NCI-H128 (cell line): ENCODE measurements at regions not wholly inside any gene's neighbourhood (a gene's known extent, or its start where the extent isn't known, plus 50 kb on each side); places are given as distances from the start of the nearest gene placed in this dataset.

ENCODE experiments used
- DNase-seq: peaks from one replicate; lab custom pipeline; 2025; ENCODE audit not compliant: unreplicated experiment; lab: John Stamatoyannopoulos, UW

GRCh38 chr9:26325444-26325829 lies 567.2 kb downstream of the CAAP1 start:
- no peak for DNase-seq

- no peak for DNase-seq
Measured at GRCh38 chr9:26324786-26325443, 567.7 kb downstream of the CAAP1 start.

GRCh38 chr9:26321935-26322334 lies 570.7 kb downstream of the CAAP1 start:
- no peak for DNase-seq

- no peak for DNase-seq
Measured at GRCh38 chr9:26319859-26320258, 572.7 kb downstream of the CAAP1 start.

GRCh38 chr9:26313108-26313507 lies 579.5 kb downstream of the CAAP1 start:
- DNase-seq = no peak

- DNase-seq = no peak
Measured at GRCh38 chr9:26311463-26311995, 581.1 kb downstream of the CAAP1 start.

- DNase-seq = no peak
Measured at GRCh38 chr9:26310294-26310693, 582.3 kb downstream of the CAAP1 start.

GRCh38 chr9:26308328-26308727 lies 584.3 kb downstream of the CAAP1 start:
- no peak for DNase-seq

GRCh38 chr9:26301659-26302058 lies 590.9 kb downstream of the CAAP1 start:
- no peak for DNase-seq

GRCh38 chr9:26301046-26301445 lies 591.6 kb downstream of the CAAP1 start:
- DNase-seq = no peak

- DNase-seq = no peak
Measured at GRCh38 chr9:26296910-26297572, 595.6 kb downstream of the CAAP1 start.

- no peak for DNase-seq
Measured at GRCh38 chr9:26292943-26293342, 599.7 kb downstream of the CAAP1 start.

GRCh38 chr9:26271495-26272122 lies 593.4 kb upstream of the TUSC1 start:
- no peak for DNase-seq

GRCh38 chr9:26266146-26266793 lies 588.0 kb upstream of the TUSC1 start:
- no peak for DNase-seq

- no peak for DNase-seq
Measured at GRCh38 chr9:26264709-26265601, 586.7 kb upstream of the TUSC1 start.

- no peak for DNase-seq
Measured at GRCh38 chr9:26263478-26263877, 585.2 kb upstream of the TUSC1 start.

- no peak for DNase-seq
Measured at GRCh38 chr9:26262421-26263107, 584.3 kb upstream of the TUSC1 start.

- no peak for DNase-seq
Measured at GRCh38 chr9:26261503-26262330, 583.5 kb upstream of the TUSC1 start.

- no peak for DNase-seq
Measured at GRCh38 chr9:26260238-26260637, 582.0 kb upstream of the TUSC1 start.
